A549 (cell line): ENCODE measurements at regions not wholly inside any gene's neighbourhood (a gene's known extent, or its start where the extent isn't known, plus 50 kb on each side); places are given as distances from the start of the nearest gene placed in this dataset.

Source experiments
- ATAC-seq, 2 experiments: fragments of 200-7000 bp in 1 of 2; fragments of >200 bp in 1 of 2; cut with Nextera tagmentation in 1 of 2; cut with Tn5 transposase in 1 of 2; 3 replicates each; pipeline versions ENCODE4 v1.8.0 to v1.9.1; 2018 to 2020; ENCODE audit warnings: mild to moderate bottlenecking in 1 of 2, moderate library complexity in 1 of 2
- CTCF ChIA-PET: fragments of 300-600 bp; sonication (Branson Sonifier 250); formaldehyde crosslinking; extraction: SDS; loops from one replicate; lab custom pipeline; 2021; ENCODE audit warnings: antibody characterized with exemption, inconsistent platforms; lab: Yijun Ruan, JAX
- POLR2A ChIA-PET: fragments of 350-600 bp; formaldehyde crosslinking; extraction: SDS; loops from one replicate; lab custom pipeline; 2021; ENCODE audit warnings: antibody characterized with exemption, inconsistent platforms; lab: Yijun Ruan, JAX
- DNase-seq, 2 experiments: peaks; one replicate each; pipeline versions ENCODE4 v3.0.0 to v3.0.0-alpha.2; 2011 to 2016; ENCODE audit warnings: low read depth in 1 of 2, low spot score in 1 of 2
- FAIRE-seq: peaks from 2 replicates; lab custom pipeline; 2011; peaks lifted over from hg19 to GRCh38; lab: Jason Lieb, UNC
- H3K27ac ChIP-seq, 2 experiments: fragments of >200 bp; sonication (Bioruptor Twin); formaldehyde crosslinking; 3 replicates each; pipeline ENCODE4 v1.5.1; 2016 to 2017
- H3K4me1 ChIP-seq: fragments of >200 bp; sonication (Bioruptor Twin); formaldehyde crosslinking; 3 replicates; pipeline ENCODE4 v1.6.1; 2016
- H3K4me2 ChIP-seq: fragments of >200 bp; sonication (Bioruptor Twin); formaldehyde crosslinking; 3 replicates; pipeline ENCODE4 v1.6.1; 2016
- H3K4me3 ChIP-seq: fragments of >200 bp; sonication (Bioruptor Twin); formaldehyde crosslinking; 3 replicates; pipeline ENCODE4 v1.5.1; 2016
- H3K9me3 ChIP-seq: fragments of >200 bp; sonication (Bioruptor Twin); formaldehyde crosslinking; 3 replicates; pipeline ENCODE4 v1.6.1; 2016
- ATOH8 ChIP-seq: fragments of 250-450 bp; sonication (Bioruptor Pico); IDR thresholded peaks from 2 replicates; pipeline ENCODE4 v1.5.0; 2020; ENCODE audit warnings: low read depth, mild to moderate bottlenecking, moderate library complexity
- BCL3 ChIP-seq: fragments of >200 bp; sonication (Bioruptor Twin); formaldehyde crosslinking; IDR thresholded peaks from 3 replicates; pipeline ENCODE4 v1.6.1; 2016
- CBX2 ChIP-seq: fragments of 200-600 bp; sonication (generic); IDR thresholded peaks from 2 replicates; pipeline ENCODE4 v1.6.1; 2016; ENCODE audit warnings: low read depth, mild to moderate bottlenecking, borderline replicate concordance
- CEBPB ChIP-seq, 2 experiments: fragments of >200 bp in 1 of 2; sonication (Bioruptor Twin) in 1 of 2; formaldehyde crosslinking in 1 of 2; IDR thresholded peaks; 2 replicates each; pipeline ENCODE4 v1.6.1; 2012 to 2016
- E2F6 ChIP-seq: IDR thresholded peaks from 2 replicates; pipeline ENCODE4 v1.6.1; 2012; ENCODE audit warnings: low read depth, borderline replicate concordance
- ESRRA ChIP-seq: fragments of 150-350 bp; IDR thresholded peaks from 2 replicates; pipeline ENCODE4 v1.6.1; 2014; ENCODE audit warnings: mild to moderate bottlenecking, low read length, borderline replicate concordance
- FOSL2 ChIP-seq, 2 experiments: fragments of 450-650 bp in 1 of 2; fragments of >200 bp in 1 of 2; sonication (Bioruptor Twin) in 1 of 2; formaldehyde crosslinking; IDR thresholded peaks; 2 replicates each; pipeline versions ENCODE4 v1.5.0 to v1.6.1; 2016 to 2020; ENCODE audit warnings: mild to moderate bottlenecking in 1 of 2, moderate library complexity in 1 of 2
- HOXB13 ChIP-seq: fragments of 250-450 bp; sonication (Bioruptor Pico); IDR thresholded peaks from 2 replicates; pipeline ENCODE4 v1.5.0; 2020; ENCODE audit warnings: low read depth, mild to moderate bottlenecking, moderate library complexity
- HOXB5 ChIP-seq: fragments of 250-450 bp; sonication (Bioruptor Pico); IDR thresholded peaks from 2 replicates; pipeline ENCODE4 v1.5.0; 2020; ENCODE audit warnings: mild to moderate bottlenecking, moderate library complexity
- JUN ChIP-seq, 2 experiments: fragments of >200 bp; sonication (Bioruptor Twin); formaldehyde crosslinking; IDR thresholded peaks; 2 replicates in 1 of 2; 3 replicates in 1 of 2; pipeline ENCODE4 v1.6.1; 2016 to 2017
- MYC ChIP-seq: IDR thresholded peaks from 2 replicates; pipeline ENCODE4 v1.6.1; 2012; ENCODE audit warnings: mild to moderate bottlenecking, inconsistent platforms, low read length, improper control_type of control experiment, borderline replicate concordance
- NFE2L2 ChIP-seq: fragments of 150-350 bp; conservative IDR thresholded peaks from 2 replicates; pipeline ENCODE4 v1.6.1; 2014; ENCODE audit warnings: low read length
- PBX3 ChIP-seq: IDR thresholded peaks from 2 replicates; pipeline ENCODE4 v1.6.1; 2012
- PHF8 ChIP-seq: fragments of 200-600 bp; sonication (generic); IDR thresholded peaks from 2 replicates; pipeline ENCODE4 v1.6.1; 2016; ENCODE audit warnings: low read depth, mild to moderate bottlenecking, antibody characterized with exemption, moderate library complexity, borderline replicate concordance
- POLR2AphosphoS2 ChIP-seq: conservative IDR thresholded peaks from 2 replicates; pipeline ENCODE4 v1.6.1; 2012; ENCODE audit warnings: low read length, improper control_type of control experiment, inconsistent platforms
- RAD21 ChIP-seq, 2 experiments: fragments of >200 bp in 1 of 2; sonication (Bioruptor Twin) in 1 of 2; formaldehyde crosslinking in 1 of 2; IDR thresholded peaks in 1 of 2; conservative IDR thresholded peaks in 1 of 2; 2 replicates in 1 of 2; 3 replicates in 1 of 2; pipeline ENCODE4 v1.6.1; 2012 to 2018; ENCODE audit warnings: inconsistent platforms in 1 of 2
- REST ChIP-seq: fragments of 200-600 bp; sonication (generic); IDR thresholded peaks from 2 replicates; pipeline ENCODE4 v1.6.1; 2016; ENCODE audit warnings: antibody characterized with exemption, mild to moderate bottlenecking, moderate library complexity
- RFX5 ChIP-seq: fragments of 450-650 bp; IDR thresholded peaks from 2 replicates; pipeline ENCODE4 v1.7.1; 2014; ENCODE audit warnings: antibody characterized with exemption, mild to moderate bottlenecking, moderate library complexity
- RNF2 ChIP-seq: fragments of 200-600 bp; sonication (generic); IDR thresholded peaks from 2 replicates; pipeline ENCODE4 v1.6.1; 2016; ENCODE audit warnings: low read depth, mild to moderate bottlenecking, antibody characterized with exemption, moderate library complexity, borderline replicate concordance
- SREBF2 ChIP-seq: fragments of 450-650 bp; IDR thresholded peaks from 2 replicates; pipeline ENCODE4 v1.6.1; 2014; ENCODE audit warnings: mild to moderate bottlenecking, moderate library complexity
- ZFP36 ChIP-seq: fragments of 450-650 bp; IDR thresholded peaks from 2 replicates; pipeline ENCODE4 v1.6.1; 2014; ENCODE audit warnings: borderline replicate concordance; ENCODE audit not compliant: partially characterized antibody
- WGBS: methylation state at CpG from one replicate; pipeline ENCODE4 v1.1.6; 2017; ENCODE audit errors: missing lambda C conversion rate; 5-methylcytosine and 5-hydroxymethylcytosine counted together

- ChIA-PET CTCF (interaction anchor here (0.6 to 1.0 kb wide), 6 partner anchors 12 to 632 kb away, joined by 3 read pairs; no protein-coding TSS in a partner anchor), POLR2A (no interaction called here)
- DNase-seq (no peak), FAIRE-seq (no peak), ATAC-seq (no peak)
- Histone ChIP-seq H3K27ac (peak overlapping the region in 1 of 2 experiments; percentile 89; a peak in 1 of 6 replicates), H3K9me3 (no peaks in the 10 kb centered on the region), H3K4me3 (no peak overlapping the region), H3K4me2 (no peak overlapping the region), H3K4me1 (peaks cover 21% of the 10 kb centered on the region)
- no peak for TF ChIP-seq REST
- no peak for TF ChIP-seq SREBF2
- no peak for TF ChIP-seq MYC
- TF ChIP-seq HOXB5 (CRISPR knock-in tag), result no peak
- TF ChIP-seq BCL3, result no peak
- no peak for TF ChIP-seq RAD21 (conservative IDR thresholded peaks at IDR 0.05 in 1 of 2, IDR thresholded peaks at IDR 0.05 in 1 of 2)
- no peak for TF ChIP-seq PHF8
- TF ChIP-seq RNF2, result no peak
- WGBS, result 93% methylated on average over 14 of the region's 14 CpGs
Observed at GRCh38 chr9:91040371-91041215, 239.0 kb downstream of the SYK start.

- H3K4me3 ChIP-seq, result no peak overlapping the region
- CTCF ChIA-PET, result interaction anchor here (0.7 to 0.8 kb wide), 2 partner anchors 89 to 391 kb away, joined by 3 read pairs; no protein-coding TSS in a partner anchor
- no peak for FAIRE-seq
- POLR2A ChIA-PET, result no interaction called here
- peaks cover 16% of the 10 kb centered on the region for H3K4me1 ChIP-seq
- H3K27ac ChIP-seq, result no peak overlapping the region; a peak in 1 of 6 replicates
- ATAC-seq, result no peak
- WGBS, result 59% methylated on average over 4 of the region's 4 CpGs
- H3K4me2 ChIP-seq, result no peak overlapping the region
- DNase-seq, result no peak
- TF ChIP-seq POLR2AphosphoS2 (no peak), ATOH8 (no peak), ZFP36 (no peak), BCL3 (no peak)
- TF ChIP-seq, all 56 proteins: peak for 0
- H3K9me3 ChIP-seq, result no peaks in the 10 kb centered on the region
Observed at GRCh38 chr9:91042024-91042423, 240.4 kb downstream of the SYK start.

- no peak overlapping the region for H3K4me3 ChIP-seq
- no peak for ATAC-seq
- H3K4me2 ChIP-seq, result no peak overlapping the region
- H3K4me1 ChIP-seq, result peaks cover 13% of the 10 kb centered on the region
- no peak for DNase-seq
- ChIA-PET POLR2A (no interaction called here), CTCF (interaction anchor here (0.7 kb wide), 1 partner anchor 391 kb away, joined by 3 read pairs; no protein-coding TSS in a partner anchor)
- WGBS, result 73% methylated on average over 5 of the region's 5 CpGs
- H3K27ac ChIP-seq, result no peak overlapping the region
- FAIRE-seq, result no peak
- H3K9me3 ChIP-seq, result no peaks in the 10 kb centered on the region
- no peak for TF ChIP-seq CEBPB (IDR thresholded peaks at IDR 0.05)
- no peak for TF ChIP-seq RFX5
- TF ChIP-seq HOXB5 (CRISPR knock-in tag), result no peak
- TF ChIP-seq CBX2, result no peak
- no peak for TF ChIP-seq ESRRA
- no peak for TF ChIP-seq RNF2
- TF ChIP-seq ZFP36, result no peak
- no peak for TF ChIP-seq FOSL2 (IDR thresholded peaks at IDR 0.05)
- TF ChIP-seq FOSL2 (CRISPR knock-in tag; IDR thresholded peaks at IDR 0.05), result no peak
- no peak for TF ChIP-seq JUN (IDR thresholded peaks at IDR 0.05)
- TF ChIP-seq PBX3, result no peak
- TF ChIP-seq NFE2L2, result no peak
- TF ChIP-seq HOXB13 (CRISPR knock-in tag), result no peak
- no peak for TF ChIP-seq E2F6
Observed at GRCh38 chr9:91042541-91042940, 240.9 kb downstream of the SYK start.
